HEK293T (cell line): ENCODE measurements at regions not wholly inside any gene's neighbourhood (a gene's known extent, or its start where the extent isn't known, plus 50 kb on each side); places are given as distances from the start of the nearest gene placed in this dataset.

Experiments used
- CTCF ChIA-PET: fragments of 350-600 bp; formaldehyde crosslinking; extraction: SDS; loops from one replicate; lab custom pipeline; 2021; ENCODE audit warnings: antibody characterized with exemption, inconsistent platforms; lab: Yijun Ruan, JAX
- POLR2A ChIA-PET: fragments of 350-600 bp; formaldehyde crosslinking; extraction: SDS; loops from one replicate; lab custom pipeline; 2020; ENCODE audit warnings: antibody characterized with exemption, inconsistent platforms; lab: Yijun Ruan, JAX
- DNase-seq: peaks from one replicate; pipeline ENCODE4 v3.0.0; 2012; ENCODE audit warnings: mixed read lengths; ENCODE audit errors: extremely low spot score
- ARNT ChIP-seq: fragments of 450-650 bp; IDR thresholded peaks from 2 replicates; pipeline ENCODE4 v1.6.1; 2017; ENCODE audit warnings: mild to moderate bottlenecking
- BHLHE40 ChIP-seq: fragments of 450-650 bp; IDR thresholded peaks from 2 replicates; pipeline ENCODE4 v1.6.1; 2016; ENCODE audit warnings: mild to moderate bottlenecking, moderate library complexity, borderline replicate concordance
- CTBP1 ChIP-seq: fragments of 450-650 bp; IDR thresholded peaks from 2 replicates; pipeline ENCODE4 v1.6.1; 2016; ENCODE audit warnings: borderline replicate concordance
- ELF4 ChIP-seq: fragments of 450-650 bp; IDR thresholded peaks from 2 replicates; pipeline ENCODE4 v1.6.1; 2017; ENCODE audit warnings: antibody characterized with exemption
- FOXA1 ChIP-seq: fragments of 450-650 bp; IDR thresholded peaks from 2 replicates; pipeline ENCODE4 v1.6.1; 2016; ENCODE audit warnings: mild to moderate bottlenecking
- FOXK2 ChIP-seq: fragments of 450-650 bp; IDR thresholded peaks from 2 replicates; pipeline ENCODE4 v1.6.1; 2016; ENCODE audit warnings: mild to moderate bottlenecking
- FOXM1 ChIP-seq: fragments of 450-650 bp; IDR thresholded peaks from 2 replicates; pipeline ENCODE4 v1.6.1; 2017; ENCODE audit warnings: mild to moderate bottlenecking, borderline replicate concordance
- HDGF ChIP-seq: fragments of 450-650 bp; IDR thresholded peaks from 2 replicates; pipeline ENCODE4 v1.6.1; 2017; ENCODE audit warnings: antibody characterized with exemption, borderline replicate concordance
- L3MBTL2 ChIP-seq: fragments of 450-650 bp; conservative IDR thresholded peaks from 2 replicates; pipeline ENCODE4 v1.6.1; 2016; ENCODE audit warnings: mild to moderate bottlenecking
- LEF1 ChIP-seq: fragments of 450-650 bp; IDR thresholded peaks from 2 replicates; pipeline ENCODE4 v1.6.1; 2017; ENCODE audit warnings: mild to moderate bottlenecking, borderline replicate concordance
- NFRKB ChIP-seq: fragments of 450-650 bp; IDR thresholded peaks from 2 replicates; pipeline ENCODE4 v1.6.1; 2016; ENCODE audit warnings: mild to moderate bottlenecking, moderate library complexity
- SP1 ChIP-seq: fragments of 450-650 bp; IDR thresholded peaks from 2 replicates; pipeline ENCODE4 v1.6.1; 2017
- SUZ12 ChIP-seq: fragments of 450-650 bp; IDR thresholded peaks from 2 replicates; pipeline ENCODE4 v1.6.1; 2016; ENCODE audit warnings: mild to moderate bottlenecking
- TARDBP ChIP-seq: fragments of 450-650 bp; IDR thresholded peaks from 2 replicates; pipeline ENCODE4 v1.6.1; 2016
- ZNF384 ChIP-seq: fragments of 450-650 bp; IDR thresholded peaks from 2 replicates; pipeline ENCODE4 v1.6.1; 2016
- TF ChIP-seq, protein P1 (sequence below): fragments of 450-650 bp; IDR thresholded peaks from 2 replicates; pipeline ENCODE4 v1.6.1; 2016

DNA sequence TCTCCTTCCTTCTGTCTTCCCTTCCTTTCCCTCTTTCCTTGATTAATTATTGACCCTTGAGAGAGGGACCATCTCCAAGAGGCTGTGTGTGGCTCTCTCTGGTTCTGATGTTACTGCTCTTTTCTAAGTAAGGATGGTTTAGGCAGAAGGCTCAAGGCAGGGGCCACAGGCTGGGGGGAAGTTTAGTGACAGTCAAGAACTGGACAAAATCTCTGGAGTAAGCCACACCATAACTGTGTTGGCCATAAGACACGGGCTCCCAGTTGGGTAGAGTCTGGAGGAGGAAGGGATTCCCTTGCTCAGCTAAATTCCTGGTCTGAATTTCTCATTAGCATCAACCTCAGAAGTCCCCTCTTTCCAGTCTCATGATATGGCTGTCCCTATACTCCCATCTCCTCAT lies 74.7 kb downstream of the BUD13 start:
- ChIA-PET CTCF (no interaction called here), POLR2A (no interaction called here)
- no peak for TF ChIP-seq SP1
- TF ChIP-seq TARDBP = no peak
- TF ChIP-seq, protein P1, sequence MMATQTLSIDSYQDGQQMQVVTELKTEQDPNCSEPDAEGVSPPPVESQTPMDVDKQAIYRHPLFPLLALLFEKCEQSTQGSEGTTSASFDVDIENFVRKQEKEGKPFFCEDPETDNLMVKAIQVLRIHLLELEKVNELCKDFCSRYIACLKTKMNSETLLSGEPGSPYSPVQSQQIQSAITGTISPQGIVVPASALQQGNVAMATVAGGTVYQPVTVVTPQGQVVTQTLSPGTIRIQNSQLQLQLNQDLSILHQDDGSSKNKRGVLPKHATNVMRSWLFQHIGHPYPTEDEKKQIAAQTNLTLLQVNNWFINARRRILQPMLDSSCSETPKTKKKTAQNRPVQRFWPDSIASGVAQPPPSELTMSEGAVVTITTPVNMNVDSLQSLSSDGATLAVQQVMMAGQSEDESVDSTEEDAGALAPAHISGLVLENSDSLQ = no peak
- TF ChIP-seq CTBP1 = no peak
- no peak for TF ChIP-seq LEF1
- no peak for TF ChIP-seq ELF4
- TF ChIP-seq L3MBTL2 = no peak
- TF ChIP-seq FOXM1 = no peak
- DNase-seq = no peak

DNA sequence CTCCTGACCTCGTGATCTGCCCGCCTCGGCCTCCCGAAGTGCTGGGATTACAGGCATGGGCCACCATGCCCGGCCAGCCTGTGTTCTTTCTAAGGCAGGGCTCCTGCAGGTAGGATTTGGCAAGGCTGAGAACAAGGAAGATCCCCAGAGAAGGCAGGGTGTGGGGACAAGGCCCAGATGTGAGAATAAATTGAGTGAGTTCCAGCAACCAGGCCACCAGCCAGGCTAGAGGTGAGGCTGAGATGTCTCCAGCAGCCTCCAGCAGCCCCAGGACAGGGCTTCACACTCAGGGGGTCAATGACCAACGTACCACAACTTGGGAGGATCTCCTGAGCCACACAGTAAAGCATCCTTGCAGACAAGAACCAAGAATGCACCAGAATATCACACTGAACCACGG lies 75.1 kb downstream of the BUD13 start:
- DNase-seq = no peak
- CTCF ChIA-PET = no interaction called here
- POLR2A ChIA-PET = no interaction called here
- TF ChIP-seq ZNF384 (no peak), BHLHE40 (no peak)

DNA sequence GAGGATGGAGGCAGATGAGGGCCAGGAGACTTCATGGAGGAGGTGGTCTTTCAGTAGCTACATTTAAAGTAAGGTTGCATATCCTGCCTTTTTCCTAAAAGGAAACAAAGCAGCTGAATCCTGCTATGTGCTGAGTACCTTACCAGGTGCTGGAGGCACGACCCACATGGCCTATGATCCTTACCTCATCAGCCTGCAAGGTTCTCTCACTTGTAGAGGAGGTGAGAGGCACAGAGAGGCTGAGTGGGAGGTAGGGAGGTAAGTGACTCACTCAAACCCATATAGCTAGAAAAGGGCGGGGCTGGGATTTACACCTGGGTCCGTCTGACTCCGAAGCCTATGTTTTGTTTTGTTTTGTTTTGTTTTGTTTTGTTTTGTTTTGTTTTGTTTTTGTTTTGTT lies 75.8 kb downstream of the BUD13 start:
- CTCF ChIA-PET = interaction anchor here (1.1 kb wide), 1 partner anchor 36 kb away, joined by 3 read pairs; no protein-coding TSS in a partner anchor
- no peak for DNase-seq
- POLR2A ChIA-PET = no interaction called here
- no peak for TF ChIP-seq L3MBTL2
- TF ChIP-seq FOXA1 = no peak
- TF ChIP-seq FOXM1 = no peak
- no peak for TF ChIP-seq FOXK2
- TF ChIP-seq ARNT = no peak
- no peak for TF ChIP-seq TARDBP
- TF ChIP-seq, protein P1 = no peak
- TF ChIP-seq HDGF = no peak
- TF ChIP-seq NFRKB = no peak
- TF ChIP-seq LEF1 = no peak
- no peak for TF ChIP-seq ZNF384
- no peak for TF ChIP-seq SP1
- TF ChIP-seq SUZ12 = no peak
- TF ChIP-seq CTBP1 = no peak
- no peak for TF ChIP-seq ELF4
- no peak for TF ChIP-seq BHLHE40

- ChIA-PET POLR2A (no interaction called here), CTCF (interaction anchor here (1.1 kb wide), 1 partner anchor 36 kb away, joined by 3 read pairs; no protein-coding TSS in a partner anchor)
- DNase-seq = no peak
- TF ChIP-seq ZNF384 = no peak
- TF ChIP-seq TARDBP = no peak
- TF ChIP-seq BHLHE40 = no peak
- TF ChIP-seq SUZ12 = no peak
- TF ChIP-seq LEF1 = no peak
- TF ChIP-seq NFRKB = no peak
- no peak for TF ChIP-seq CTBP1
- no peak for TF ChIP-seq FOXK2
- TF ChIP-seq ELF4 = no peak
- no peak for TF ChIP-seq L3MBTL2
Measured at GRCh38 chr11:116696381-116696941, 76.3 kb downstream of the BUD13 start.

- ChIA-PET POLR2A (no interaction called here), CTCF (no interaction called here)
- no peak for TF ChIP-seq HDGF
- no peak for TF ChIP-seq L3MBTL2
- TF ChIP-seq, protein P1 = no peak
- TF ChIP-seq BHLHE40 = no peak
- TF ChIP-seq CTBP1 = no peak
- TF ChIP-seq NFRKB = no peak
- no peak for TF ChIP-seq LEF1
- TF ChIP-seq FOXK2 = no peak
- TF ChIP-seq TARDBP = no peak
- no peak for TF ChIP-seq FOXM1
- no peak for TF ChIP-seq SP1
- TF ChIP-seq SUZ12 = no peak
- no peak for TF ChIP-seq ARNT
- no peak for TF ChIP-seq ELF4
- no peak for DNase-seq
Measured at GRCh38 chr11:116695657-116696254, 77.0 kb downstream of the BUD13 start.

GRCh38 chr11:116694815-116695590 lies 77.8 kb downstream of the BUD13 start:
- CTCF ChIA-PET = no interaction called here
- no peak for DNase-seq

More at GRCh38 chr11:116694815-116695590, 77.8 kb downstream of the BUD13 start:
- no peak for TF ChIP-seq NFRKB
- TF ChIP-seq SP1 = no peak
- no peak for TF ChIP-seq HDGF
- no peak for TF ChIP-seq FOXM1
- no peak for TF ChIP-seq ARNT
- TF ChIP-seq L3MBTL2 = no peak
- no peak for TF ChIP-seq TARDBP
- no peak for TF ChIP-seq LEF1
- TF ChIP-seq, protein P1 = no peak
- POLR2A ChIA-PET = no interaction called here
